AG10803 (cell line): ENCODE measurements at regions not wholly inside any gene's neighbourhood (a gene's known extent, or its start where the extent isn't known, plus 50 kb on each side); places are given as distances from the start of the nearest gene placed in this dataset.

Experiments
- DNase-seq: peaks from one replicate; pipeline ENCODE4 v3.0.0; 2010; ENCODE audit warnings: low read depth
- H3K4me3 ChIP-seq: 2 replicates; pipeline ENCODE4 v1.5.1; 2011; ENCODE audit warnings: mild to moderate bottlenecking, low read length, control low read depth
- TF ChIP-seq, protein P1 (sequence below): conservative IDR thresholded peaks from 2 replicates; pipeline ENCODE4 v1.5.1; 2011; ENCODE audit warnings: mild to moderate bottlenecking, low read length, control low read depth, inconsistent platforms

DNA sequence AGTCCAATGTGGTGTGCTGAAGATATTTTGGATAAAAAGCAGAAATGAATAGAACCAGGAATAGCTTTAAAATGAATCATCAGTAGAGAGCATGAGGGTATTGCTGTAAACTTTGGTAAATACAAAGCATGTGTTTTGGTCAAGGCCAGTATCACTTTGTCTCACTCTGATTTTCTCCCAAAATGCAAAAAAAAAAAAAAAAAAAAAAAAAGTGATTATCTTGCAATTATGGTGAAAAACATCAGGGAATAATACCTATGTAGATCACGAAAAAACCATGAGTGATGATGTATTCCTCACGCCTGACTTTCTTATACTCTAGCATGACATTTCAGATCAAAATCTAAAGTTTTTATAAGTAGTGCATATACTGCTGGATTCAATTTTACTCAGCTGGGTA is 897.9 kb upstream of the FAT3 start:
- no peak overlapping the region for H3K4me3 ChIP-seq
- TF ChIP-seq, protein P1, sequence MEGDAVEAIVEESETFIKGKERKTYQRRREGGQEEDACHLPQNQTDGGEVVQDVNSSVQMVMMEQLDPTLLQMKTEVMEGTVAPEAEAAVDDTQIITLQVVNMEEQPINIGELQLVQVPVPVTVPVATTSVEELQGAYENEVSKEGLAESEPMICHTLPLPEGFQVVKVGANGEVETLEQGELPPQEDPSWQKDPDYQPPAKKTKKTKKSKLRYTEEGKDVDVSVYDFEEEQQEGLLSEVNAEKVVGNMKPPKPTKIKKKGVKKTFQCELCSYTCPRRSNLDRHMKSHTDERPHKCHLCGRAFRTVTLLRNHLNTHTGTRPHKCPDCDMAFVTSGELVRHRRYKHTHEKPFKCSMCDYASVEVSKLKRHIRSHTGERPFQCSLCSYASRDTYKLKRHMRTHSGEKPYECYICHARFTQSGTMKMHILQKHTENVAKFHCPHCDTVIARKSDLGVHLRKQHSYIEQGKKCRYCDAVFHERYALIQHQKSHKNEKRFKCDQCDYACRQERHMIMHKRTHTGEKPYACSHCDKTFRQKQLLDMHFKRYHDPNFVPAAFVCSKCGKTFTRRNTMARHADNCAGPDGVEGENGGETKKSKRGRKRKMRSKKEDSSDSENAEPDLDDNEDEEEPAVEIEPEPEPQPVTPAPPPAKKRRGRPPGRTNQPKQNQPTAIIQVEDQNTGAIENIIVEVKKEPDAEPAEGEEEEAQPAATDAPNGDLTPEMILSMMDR = no peak
- no peak for DNase-seq

DNA sequence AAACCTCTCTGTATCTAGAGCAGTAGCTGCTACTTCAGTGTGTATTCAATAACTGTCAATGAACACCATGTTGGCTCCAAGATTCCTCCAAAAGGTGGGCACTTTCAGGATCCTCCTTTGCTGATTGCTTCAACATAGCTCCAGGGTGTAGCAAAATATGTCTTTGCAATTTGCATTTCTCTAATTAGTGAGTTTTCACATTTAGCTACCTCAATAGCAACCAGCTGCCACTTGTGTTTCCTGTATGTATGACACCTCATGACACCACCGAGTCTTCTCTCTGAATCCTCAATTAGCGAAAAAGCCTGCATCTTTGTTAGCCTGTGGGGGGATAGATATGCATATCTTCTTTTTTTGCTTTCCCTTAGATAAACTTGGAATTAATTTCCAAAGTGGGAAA is 898.3 kb upstream of the FAT3 start:
- TF ChIP-seq, protein P1 = no peak
- H3K4me3 ChIP-seq = no peak overlapping the region
- DNase-seq = no peak

- H3K4me3 ChIP-seq = no peak overlapping the region
- TF ChIP-seq, protein P1 = no peak
- DNase-seq = no peak
Observed at GRCh38 chr11:91314521-91314920, 910.1 kb upstream of the FAT3 start.

DNA sequence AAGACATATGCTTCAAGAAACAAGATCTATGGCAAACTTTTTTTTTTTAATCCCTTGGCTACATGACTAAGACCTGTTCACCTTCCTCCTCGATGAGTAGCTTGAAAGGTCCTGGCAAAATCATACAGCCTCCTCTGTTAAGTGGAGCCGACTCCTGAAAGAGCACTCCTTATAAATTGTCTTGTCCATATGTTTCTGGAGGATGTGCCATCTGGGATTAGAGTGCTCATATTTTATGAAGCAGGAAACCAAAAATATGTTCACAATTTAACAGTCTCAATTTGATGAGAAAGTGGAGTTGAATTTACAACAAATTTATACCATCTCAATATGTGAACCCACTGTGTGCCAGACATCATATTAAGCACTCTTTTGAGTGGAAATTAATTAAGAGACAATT is 912.1 kb upstream of the FAT3 start:
- no peak overlapping the region for H3K4me3 ChIP-seq
- no peak for DNase-seq
- TF ChIP-seq, protein P1 = no peak

DNA sequence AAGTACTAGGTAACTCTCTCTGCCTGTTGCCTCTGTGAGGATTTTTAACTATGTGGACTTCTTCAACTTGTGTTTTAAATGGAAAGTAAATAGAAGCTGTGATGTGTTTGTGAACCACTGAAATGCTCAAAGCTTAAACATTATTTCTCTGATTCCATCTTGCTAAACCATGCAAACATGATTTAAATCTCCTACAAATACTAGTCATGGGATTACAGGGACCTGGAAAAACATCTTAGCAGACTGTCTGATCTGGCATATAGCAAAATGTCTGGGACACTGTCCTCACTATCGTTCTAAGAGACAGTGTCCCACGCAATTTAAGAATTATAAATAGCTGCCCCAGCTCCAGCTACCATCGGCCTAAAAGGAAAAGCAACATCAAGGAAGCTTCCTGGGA is 914.5 kb upstream of the FAT3 start:
- DNase-seq = no peak

GRCh38 chr11:91308069-91308468 is 916.5 kb upstream of the FAT3 start:
- TF ChIP-seq, protein P1 = no peak
- DNase-seq = no peak
- no peak overlapping the region for H3K4me3 ChIP-seq

More for the DNA sequence above, 914.5 kb upstream of the FAT3 start:
- no peak overlapping the region for H3K4me3 ChIP-seq
- TF ChIP-seq, protein P1 = no peak

DNA sequence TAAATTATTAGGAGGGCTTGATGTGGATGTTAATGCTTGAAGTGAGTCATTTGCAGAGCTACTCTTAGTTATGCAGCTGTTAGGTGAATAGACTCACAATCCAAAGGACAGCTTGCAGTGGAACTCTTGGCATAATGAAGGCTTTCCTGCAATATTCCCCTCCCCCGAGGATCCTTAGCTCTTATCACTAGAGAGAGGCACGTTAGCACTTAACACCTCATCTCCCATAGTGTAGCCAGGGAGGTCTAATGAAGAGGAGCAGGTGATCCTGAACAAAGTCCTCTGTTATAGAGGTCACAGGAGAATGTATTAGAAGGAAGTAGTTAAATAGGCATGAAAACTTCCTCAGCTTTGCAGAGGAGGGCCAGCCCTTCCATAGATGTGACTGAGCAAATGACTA is 919.2 kb upstream of the FAT3 start:
- TF ChIP-seq, protein P1 = no peak
- no peak for DNase-seq
- H3K4me3 ChIP-seq = no peak overlapping the region
